ENCODE measurements at regions not wholly inside any gene's neighbourhood (a gene's known extent, or its start where the extent isn't known, plus 50 kb on each side); places are given as distances from the start of the nearest gene placed in this dataset.
A peak's percentile ranks its signal among the peaks of the same experiment; 100 is the strongest.

DNA sequence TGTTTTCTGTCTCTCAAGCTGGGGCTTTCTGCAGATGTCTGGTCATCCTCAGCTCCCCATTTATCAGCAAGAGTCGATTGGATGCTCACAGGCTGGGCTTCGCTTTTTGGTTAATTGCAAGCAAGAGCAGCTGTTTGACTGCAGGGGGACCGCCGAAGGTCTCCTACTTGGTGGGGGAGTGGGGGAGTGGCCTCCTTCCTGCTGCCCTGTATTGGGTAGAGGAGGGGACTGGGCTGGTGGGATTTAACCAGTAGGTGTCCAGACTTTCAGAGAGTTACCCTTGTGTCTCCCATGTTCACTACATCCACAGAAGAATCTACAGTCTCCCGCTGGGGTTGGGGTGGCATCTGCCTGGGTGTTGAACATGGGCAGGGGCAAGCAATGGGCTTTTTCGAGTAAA lies 78.7 kb downstream of the PLXNA1 start:
- Histone ChIP-seq H3K27me3 (replicated peaks; ENCODE audit: insufficient read depth, low read depth, low read length, poor library complexity) (peaks cover 3% of the 10 kb centered on the region), H3K9me3 (ENCODE audit: low read depth, low read length, poor library complexity, severe bottlenecking) (no peaks in the 10 kb centered on the region), H3K36me3 (ENCODE audit: insufficient read depth, low read length, poor library complexity, severe bottlenecking) (no peaks in the 10 kb centered on the region), H3K4me1 (ENCODE audit: insufficient read depth, low read length, poor library complexity, severe bottlenecking) (no peaks in the 10 kb centered on the region), H3K27ac (ENCODE audit: low read depth, low read length, poor library complexity, severe bottlenecking) (no peak overlapping the region), H3K4me3 (ENCODE audit: low read depth, low read length, poor library complexity, severe bottlenecking) (no peak overlapping the region)
- no peak for DNase-seq (ENCODE audit: low spot score)
- BruUV-seq (replicated peaks): no TSS peak
- intact Hi-C loops (cut with micrococcal nuclease; ENCODE audit: unreplicated experiment): no loop called here
- CTCF ChIA-PET: no interaction called here
- POLR2A ChIA-PET (ENCODE audit: low non-redundant PET): no interaction called here
- TF ChIP-seq, protein P1, sequence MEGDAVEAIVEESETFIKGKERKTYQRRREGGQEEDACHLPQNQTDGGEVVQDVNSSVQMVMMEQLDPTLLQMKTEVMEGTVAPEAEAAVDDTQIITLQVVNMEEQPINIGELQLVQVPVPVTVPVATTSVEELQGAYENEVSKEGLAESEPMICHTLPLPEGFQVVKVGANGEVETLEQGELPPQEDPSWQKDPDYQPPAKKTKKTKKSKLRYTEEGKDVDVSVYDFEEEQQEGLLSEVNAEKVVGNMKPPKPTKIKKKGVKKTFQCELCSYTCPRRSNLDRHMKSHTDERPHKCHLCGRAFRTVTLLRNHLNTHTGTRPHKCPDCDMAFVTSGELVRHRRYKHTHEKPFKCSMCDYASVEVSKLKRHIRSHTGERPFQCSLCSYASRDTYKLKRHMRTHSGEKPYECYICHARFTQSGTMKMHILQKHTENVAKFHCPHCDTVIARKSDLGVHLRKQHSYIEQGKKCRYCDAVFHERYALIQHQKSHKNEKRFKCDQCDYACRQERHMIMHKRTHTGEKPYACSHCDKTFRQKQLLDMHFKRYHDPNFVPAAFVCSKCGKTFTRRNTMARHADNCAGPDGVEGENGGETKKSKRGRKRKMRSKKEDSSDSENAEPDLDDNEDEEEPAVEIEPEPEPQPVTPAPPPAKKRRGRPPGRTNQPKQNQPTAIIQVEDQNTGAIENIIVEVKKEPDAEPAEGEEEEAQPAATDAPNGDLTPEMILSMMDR (conservative IDR thresholded peaks at IDR 0.05; ENCODE audit: low read depth, low read length): no peak

DNA sequence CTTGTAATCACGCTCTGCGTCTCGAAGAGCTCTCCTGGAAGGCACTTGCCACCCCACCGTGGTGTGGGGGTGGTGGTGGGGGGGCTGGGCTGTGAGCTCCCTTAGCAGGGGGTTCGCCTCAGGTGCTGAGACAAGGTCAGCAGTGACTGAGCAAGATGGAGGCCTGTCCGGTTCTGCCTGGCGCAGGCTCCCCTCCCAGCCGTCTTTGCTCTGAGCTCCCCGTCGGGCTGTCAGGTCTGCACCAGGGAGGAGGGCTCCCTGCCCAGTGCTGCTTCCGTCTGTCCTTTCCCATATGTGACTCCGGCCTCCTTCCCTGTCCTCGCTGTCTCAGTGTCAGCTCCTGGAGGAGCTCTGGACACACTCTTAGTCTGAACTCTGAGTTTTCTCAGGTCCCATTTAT lies 80.0 kb downstream of the PLXNA1 start:
- POLR2A ChIA-PET (ENCODE audit: low non-redundant PET): no interaction called here
- CTCF ChIA-PET: no interaction called here
- BruUV-seq (replicated peaks): no TSS peak

DNA sequence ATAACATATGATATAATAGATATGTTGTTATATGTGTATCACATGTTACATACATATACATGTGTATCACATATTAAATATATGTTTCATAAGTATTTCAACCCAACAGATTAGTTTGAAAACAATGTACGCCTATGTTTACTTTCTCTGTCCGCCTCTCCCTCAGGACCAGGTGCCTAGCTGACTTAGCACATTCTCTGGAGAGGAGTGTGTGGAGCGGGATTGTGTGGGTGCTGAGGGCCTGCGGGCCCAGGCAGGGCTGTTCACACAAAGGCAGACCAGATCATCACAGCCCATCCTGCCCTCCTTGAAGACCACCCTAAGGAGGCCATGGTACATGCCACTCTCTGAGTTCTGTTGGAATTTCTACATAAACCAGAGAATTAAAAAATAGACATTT lies 81.0 kb downstream of the PLXNA1 start:
- peaks cover 3% of the 10 kb centered on the region for H3K27me3 ChIP-seq (replicated peaks; ENCODE audit: insufficient read depth, low read depth, low read length, poor library complexity)
- ChIA-PET CTCF (no interaction called here), POLR2A (ENCODE audit: low non-redundant PET) (no interaction called here)
- no peaks in the 10 kb centered on the region for H3K4me1 ChIP-seq (ENCODE audit: insufficient read depth, low read length, poor library complexity, severe bottlenecking)
- TF ChIP-seq EZH2 (IDR thresholded peaks at IDR 0.05; ENCODE audit: borderline replicate concordance, low read depth, low read length, poor library complexity, severe bottlenecking): no peak
- TF ChIP-seq, protein P1 (conservative IDR thresholded peaks at IDR 0.05; ENCODE audit: low read depth, low read length): no peak
- no peaks in the 10 kb centered on the region for H3K9me3 ChIP-seq (ENCODE audit: low read depth, low read length, poor library complexity, severe bottlenecking)
- no TSS peak for BruUV-seq (replicated peaks)
- no peak overlapping the region for H3K27ac ChIP-seq (ENCODE audit: low read depth, low read length, poor library complexity, severe bottlenecking)
- no peak overlapping the region for H3K4me3 ChIP-seq (ENCODE audit: low read depth, low read length, poor library complexity, severe bottlenecking)
- intact Hi-C loops (cut with micrococcal nuclease; ENCODE audit: unreplicated experiment): no loop called here
- no peaks in the 10 kb centered on the region for H3K36me3 ChIP-seq (ENCODE audit: insufficient read depth, low read length, poor library complexity, severe bottlenecking)
- DNase-seq (ENCODE audit: low spot score): no peak

More for the DNA sequence above, 80.0 kb downstream of the PLXNA1 start:
- intact Hi-C loops (cut with micrococcal nuclease; ENCODE audit: unreplicated experiment): no loop called here
- H3K4me3 ChIP-seq (ENCODE audit: low read depth, low read length, poor library complexity, severe bottlenecking): no peak overlapping the region
- no peak for DNase-seq (ENCODE audit: low spot score)
- H3K4me1 ChIP-seq (ENCODE audit: insufficient read depth, low read length, poor library complexity, severe bottlenecking): no peaks in the 10 kb centered on the region
- no peaks in the 10 kb centered on the region for H3K36me3 ChIP-seq (ENCODE audit: insufficient read depth, low read length, poor library complexity, severe bottlenecking)
- H3K27ac ChIP-seq (ENCODE audit: low read depth, low read length, poor library complexity, severe bottlenecking): no peak overlapping the region
- no peaks in the 10 kb centered on the region for H3K9me3 ChIP-seq (ENCODE audit: low read depth, low read length, poor library complexity, severe bottlenecking)
- no peak for TF ChIP-seq EZH2 (IDR thresholded peaks at IDR 0.05; ENCODE audit: borderline replicate concordance, low read depth, low read length, poor library complexity, severe bottlenecking)
- peaks cover 3% of the 10 kb centered on the region for H3K27me3 ChIP-seq (replicated peaks; ENCODE audit: insufficient read depth, low read depth, low read length, poor library complexity)

DNA sequence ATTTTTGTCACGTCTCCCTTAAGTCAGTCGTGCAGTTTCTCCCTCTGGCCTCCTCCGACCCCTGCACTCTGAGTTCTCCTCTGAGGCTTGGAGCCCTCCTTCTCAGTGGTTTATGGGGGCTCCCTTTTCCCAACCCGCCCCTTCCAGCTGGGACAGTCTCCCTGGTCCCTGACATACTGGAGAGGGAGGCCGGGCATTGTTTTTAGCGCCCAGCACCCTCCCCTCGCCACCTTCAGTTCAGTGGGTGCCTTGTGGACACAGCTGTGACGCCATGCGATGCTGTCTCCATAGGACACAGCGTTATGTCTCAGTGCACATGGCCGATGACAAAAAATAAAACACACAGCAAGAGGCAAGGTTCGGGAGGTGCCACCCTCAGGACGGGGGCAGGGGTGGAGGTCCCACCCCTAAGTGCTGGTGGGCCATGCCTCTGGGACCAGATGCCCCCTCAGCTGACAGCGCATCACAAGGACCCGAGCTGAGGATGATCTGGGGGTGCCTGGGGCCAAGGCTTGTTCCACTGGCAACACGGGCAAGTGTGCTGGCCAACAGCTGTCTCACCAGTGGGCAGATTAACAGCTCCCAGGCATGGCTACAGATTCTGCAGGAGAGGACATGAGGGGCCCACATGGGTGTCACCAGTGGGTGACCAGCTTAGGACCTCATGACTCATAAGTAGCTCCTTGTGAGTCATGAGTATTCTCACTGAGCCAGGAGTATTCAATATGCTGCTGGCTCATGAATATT lies 81.6 kb downstream of the PLXNA1 start:
- peak; percentile 20 for DNase-seq (ENCODE audit: low spot score)
- H3K27ac ChIP-seq (ENCODE audit: low read depth, low read length, poor library complexity, severe bottlenecking): no peak overlapping the region
- CTCF ChIA-PET: no interaction called here
- no peaks in the 10 kb centered on the region for H3K4me1 ChIP-seq (ENCODE audit: insufficient read depth, low read length, poor library complexity, severe bottlenecking)
- POLR2A ChIA-PET (ENCODE audit: low non-redundant PET): no interaction called here
- no TSS peak for BruUV-seq (replicated peaks)
- H3K36me3 ChIP-seq (ENCODE audit: insufficient read depth, low read length, poor library complexity, severe bottlenecking): no peaks in the 10 kb centered on the region
- H3K9me3 ChIP-seq (ENCODE audit: low read depth, low read length, poor library complexity, severe bottlenecking): no peaks in the 10 kb centered on the region
- H3K27me3 ChIP-seq (replicated peaks; ENCODE audit: insufficient read depth, low read depth, low read length, poor library complexity): no peaks in the 10 kb centered on the region
- TF ChIP-seq, protein P1 (conservative IDR thresholded peaks at IDR 0.05; ENCODE audit: low read depth, low read length): no peak
- no peak for TF ChIP-seq EZH2 (IDR thresholded peaks at IDR 0.05; ENCODE audit: borderline replicate concordance, low read depth, low read length, poor library complexity, severe bottlenecking)
- no peak overlapping the region for H3K4me3 ChIP-seq (ENCODE audit: low read depth, low read length, poor library complexity, severe bottlenecking)
- intact Hi-C loops (cut with micrococcal nuclease; ENCODE audit: unreplicated experiment): no loop called here
